ENCODE measurements at regions not wholly inside any gene's neighbourhood (a gene's known extent, or its start where the extent isn't known, plus 50 kb on each side); places are given as distances from the start of the nearest gene placed in this dataset.

GRCh38 chr11:135001581-135001980 is 589.5 kb upstream of the B3GAT1 start:
- no peak for TF ChIP-seq CTCF (conservative IDR thresholded peaks at IDR 0.05)
- TF ChIP-seq EZH2 (IDR thresholded peaks at IDR 0.05; ENCODE audit: low read depth): no peak
